Ishikawa (cell line): ENCODE measurements at regions not wholly inside any gene's neighbourhood (a gene's known extent, or its start where the extent isn't known, plus 50 kb on each side); places are given as distances from the start of the nearest gene placed in this dataset.

Experiments
- CREB1 ChIP-seq: IDR thresholded peaks from 2 replicates; pipeline ENCODE4 v1.6.1; 2012; ENCODE audit warnings: low read depth
- EGR1 ChIP-seq: IDR thresholded peaks from 2 replicates; pipeline ENCODE4 v1.6.1; 2012
- FOXM1 ChIP-seq: IDR thresholded peaks from 2 replicates; pipeline ENCODE4 v1.6.1; 2012; ENCODE audit warnings: low read depth, borderline replicate concordance
- MAX ChIP-seq: IDR thresholded peaks from 2 replicates; pipeline ENCODE4 v1.6.1; 2012
- TAF1 ChIP-seq: IDR thresholded peaks from 2 replicates; pipeline ENCODE4 v1.6.1; 2012; ENCODE audit warnings: low read depth, mild to moderate bottlenecking
- TEAD4 ChIP-seq: IDR thresholded peaks from 2 replicates; pipeline ENCODE4 v1.6.1; 2012
- YY1 ChIP-seq: IDR thresholded peaks from 2 replicates; pipeline ENCODE4 v1.6.1; 2012; ENCODE audit warnings: low read depth
- ZBTB7A ChIP-seq: IDR thresholded peaks from 2 replicates; pipeline ENCODE4 v1.6.1; 2012; ENCODE audit warnings: low read depth

GRCh38 chr1:238265866-238266265, 375.1 kb upstream of the ZP4 start:
- no peak for TF ChIP-seq TEAD4
- no peak for TF ChIP-seq MAX
- TF ChIP-seq EGR1 = no peak
- TF ChIP-seq YY1 = no peak
- TF ChIP-seq ZBTB7A = no peak
- TF ChIP-seq CREB1 = no peak
- TF ChIP-seq FOXM1 = no peak
- TF ChIP-seq TAF1 = no peak
